ENCODE measurements at regions not wholly inside any gene's neighbourhood (a gene's known extent, or its start where the extent isn't known, plus 50 kb on each side); places are given as distances from the start of the nearest gene placed in this dataset.

DNA sequence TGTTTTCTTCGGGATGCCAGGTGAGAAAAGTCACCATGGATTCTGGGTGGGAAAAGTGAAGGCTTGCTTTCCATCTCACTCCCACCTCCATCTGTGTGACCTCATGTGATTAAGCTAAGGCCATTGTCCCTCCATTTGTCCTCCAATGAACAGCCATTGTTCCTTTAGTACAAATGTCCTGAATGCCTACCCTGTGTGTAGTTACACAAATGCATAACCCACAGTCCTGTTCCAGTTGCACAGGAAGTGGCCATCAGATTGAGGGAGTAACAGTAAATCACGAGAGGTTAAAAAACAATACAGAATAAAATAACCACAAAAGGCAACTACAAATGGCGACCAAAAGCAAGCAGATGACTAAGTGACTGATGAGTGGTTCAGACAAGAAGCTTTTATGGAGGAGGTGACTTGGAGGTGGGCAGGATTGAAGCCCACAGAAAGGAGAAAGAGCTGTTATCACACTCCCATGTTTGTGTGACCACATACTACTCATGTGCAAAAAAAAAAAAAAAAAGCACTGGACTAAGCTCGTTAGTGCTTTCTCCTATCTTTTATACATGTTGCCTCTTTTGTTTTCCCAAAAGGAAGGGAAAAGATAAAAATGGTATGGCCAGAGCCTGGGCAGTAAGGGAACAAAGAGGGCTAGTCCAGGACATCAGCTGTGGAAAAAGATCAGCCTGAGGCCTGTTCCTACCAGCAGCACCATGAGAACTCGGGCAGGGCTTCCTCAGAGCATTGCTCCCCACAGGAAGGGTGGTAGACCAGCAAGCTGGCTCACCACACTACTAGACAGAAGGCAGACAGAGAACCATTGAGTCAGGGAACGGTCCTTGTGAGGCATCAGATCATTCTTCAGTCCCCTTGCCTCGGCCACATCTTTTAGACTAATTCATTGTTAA, 111.0 kb downstream of the TFAP2A start:
- DNase-seq: no peak

DNA sequence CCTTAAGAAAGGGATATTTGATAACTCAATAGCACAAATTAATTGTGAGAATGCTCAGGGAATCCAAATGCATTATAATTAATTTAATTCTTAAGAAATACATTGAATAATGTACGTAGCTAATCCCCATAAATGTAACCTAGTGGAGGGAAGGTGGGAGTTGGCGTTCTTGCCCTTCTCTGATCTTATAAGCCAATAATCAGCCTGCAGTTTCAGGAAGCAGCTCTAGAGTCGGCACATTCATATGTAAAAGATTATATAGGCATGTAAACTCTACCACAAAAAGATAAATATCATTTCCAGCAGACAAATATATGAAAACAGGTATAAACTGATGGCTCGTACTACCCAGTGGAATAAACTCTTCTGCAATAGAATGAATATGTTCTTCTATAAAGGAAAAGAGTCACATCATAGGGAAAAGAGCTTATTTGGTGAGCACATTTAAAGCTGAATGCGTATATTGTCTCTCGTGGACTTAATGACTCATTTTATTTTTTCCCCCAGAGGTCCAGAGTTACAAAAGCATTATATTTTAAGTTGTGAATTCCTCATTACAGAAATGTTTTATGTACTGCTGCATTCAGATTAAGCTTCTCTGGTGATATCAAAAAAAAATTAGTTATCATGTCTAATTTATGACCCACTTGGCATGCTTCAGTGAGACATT, 112.2 kb downstream of the TFAP2A start:
- DNase-seq: no peak

DNA sequence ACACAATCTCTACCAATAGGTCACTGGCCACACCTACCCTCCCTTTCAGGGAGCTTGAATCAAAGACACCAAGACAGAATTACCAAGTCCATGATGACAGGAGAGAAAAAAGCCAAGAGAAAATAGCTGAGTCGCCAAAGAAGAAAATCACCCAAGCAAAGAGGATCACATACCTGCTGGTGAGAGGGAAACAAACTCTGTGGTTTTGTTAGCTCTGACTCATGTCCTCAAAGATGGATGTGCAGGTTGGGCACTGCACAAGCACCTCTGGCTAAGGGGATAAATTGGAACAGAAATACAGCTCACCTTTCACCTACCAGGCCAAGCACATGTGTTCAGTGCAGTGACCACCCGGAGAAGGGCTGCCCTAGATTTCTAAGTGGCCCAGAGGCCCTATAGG, 114.8 kb downstream of the TFAP2A start:
- no peak for DNase-seq

DNA sequence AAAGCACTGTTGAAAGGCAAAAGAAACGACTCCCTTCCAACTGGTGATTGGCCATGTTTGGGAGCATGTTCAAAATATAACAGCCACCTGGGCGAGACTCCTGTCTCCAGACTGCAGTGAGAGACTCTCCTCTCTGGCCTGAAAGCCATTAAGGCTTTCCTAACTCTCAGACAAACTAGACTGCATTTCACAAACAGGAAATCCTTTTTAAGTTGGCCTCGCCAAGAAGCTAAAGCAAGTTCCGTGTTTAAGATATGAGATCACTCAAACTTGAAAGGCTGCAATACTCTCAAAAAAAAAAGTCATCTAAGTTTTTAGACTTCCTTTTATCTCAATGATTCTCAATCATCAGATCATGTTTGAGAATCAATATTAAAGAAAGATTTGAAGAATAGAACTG, 117.0 kb downstream of the TFAP2A start:
- no peak for DNase-seq

DNA sequence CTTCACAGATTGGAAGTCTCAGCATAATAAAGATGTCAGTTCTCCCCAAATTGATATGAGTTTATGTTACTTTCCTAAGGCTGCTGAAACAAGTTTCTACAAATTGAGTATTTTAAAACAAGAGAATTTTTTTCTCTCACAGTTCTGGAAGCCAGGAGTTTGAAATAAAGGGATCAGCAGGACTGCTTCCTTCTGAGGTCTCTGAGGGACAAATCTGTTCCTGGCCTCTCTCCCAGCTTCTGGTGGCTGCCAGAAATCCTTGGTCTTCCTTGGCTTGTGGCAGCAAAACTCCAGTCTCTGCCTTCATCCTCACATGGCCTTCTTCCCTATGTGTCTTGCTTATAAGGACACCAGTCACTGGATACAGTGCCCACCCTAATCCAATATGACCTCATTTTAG, 136.1 kb downstream of the TFAP2A start:
- no peak for DNase-seq

GRCh38 chr6:10276660-10277287, 138.1 kb downstream of the TFAP2A start:
- no peak for DNase-seq

DNA sequence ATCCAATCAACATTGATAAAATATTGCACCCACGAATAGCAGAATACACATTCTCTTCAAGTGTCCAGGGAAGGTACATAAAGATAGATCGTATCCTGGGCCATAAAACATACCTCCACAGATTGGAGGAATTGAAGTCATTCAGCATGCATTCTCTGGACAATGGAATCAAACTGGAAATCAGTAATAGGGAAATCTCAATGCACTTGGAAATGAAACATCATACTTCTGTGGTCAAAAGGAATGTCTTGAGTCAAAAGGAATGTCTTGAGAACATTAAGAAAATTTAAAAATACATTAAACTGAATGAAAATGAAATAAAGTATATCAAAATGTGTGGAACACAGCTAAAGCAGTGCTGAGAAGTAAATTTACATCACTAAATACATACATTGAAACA, 138.8 kb downstream of the TFAP2A start:
- no peak for DNase-seq

DNA sequence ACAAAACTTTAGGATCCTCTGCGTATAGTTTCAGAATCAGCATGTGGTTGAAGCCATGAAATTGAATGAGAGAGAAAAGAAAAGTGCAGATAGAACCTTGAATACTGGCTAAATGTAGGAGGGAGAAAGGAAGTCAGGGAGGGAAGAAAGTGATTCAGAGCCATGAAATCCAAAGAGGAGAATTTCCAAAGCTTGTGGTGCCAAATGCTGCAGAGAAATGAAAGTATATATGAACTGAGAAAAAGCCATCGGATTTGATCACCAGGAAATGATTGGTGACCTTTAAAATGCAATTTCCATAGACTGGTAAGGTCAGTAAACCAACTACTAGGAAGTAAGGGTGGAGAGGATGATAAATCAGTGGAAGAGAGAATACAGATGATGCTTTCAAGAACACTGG, 142.3 kb downstream of the TFAP2A start:
- no peak for DNase-seq

DNA sequence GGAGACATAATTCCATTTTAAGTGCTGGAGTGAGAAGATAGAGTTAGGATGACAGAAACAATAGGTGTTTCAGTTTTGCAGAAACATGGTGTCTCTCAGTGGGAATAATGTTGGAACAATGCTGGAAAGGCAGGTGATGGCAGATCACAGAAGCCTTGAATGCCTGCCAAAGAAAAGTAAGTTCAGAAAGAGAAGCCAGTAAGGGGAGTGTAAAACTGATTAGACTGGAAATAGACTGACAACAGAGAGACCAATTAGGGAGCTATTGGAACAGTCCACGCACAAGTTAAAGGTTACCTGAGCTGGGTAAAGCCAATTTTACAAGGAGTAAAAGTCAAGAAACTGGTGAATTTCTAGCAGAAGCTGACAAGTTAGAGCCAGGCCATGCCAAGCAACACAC, 142.9 kb downstream of the TFAP2A start:
- peak; percentile 20 for DNase-seq

DNA sequence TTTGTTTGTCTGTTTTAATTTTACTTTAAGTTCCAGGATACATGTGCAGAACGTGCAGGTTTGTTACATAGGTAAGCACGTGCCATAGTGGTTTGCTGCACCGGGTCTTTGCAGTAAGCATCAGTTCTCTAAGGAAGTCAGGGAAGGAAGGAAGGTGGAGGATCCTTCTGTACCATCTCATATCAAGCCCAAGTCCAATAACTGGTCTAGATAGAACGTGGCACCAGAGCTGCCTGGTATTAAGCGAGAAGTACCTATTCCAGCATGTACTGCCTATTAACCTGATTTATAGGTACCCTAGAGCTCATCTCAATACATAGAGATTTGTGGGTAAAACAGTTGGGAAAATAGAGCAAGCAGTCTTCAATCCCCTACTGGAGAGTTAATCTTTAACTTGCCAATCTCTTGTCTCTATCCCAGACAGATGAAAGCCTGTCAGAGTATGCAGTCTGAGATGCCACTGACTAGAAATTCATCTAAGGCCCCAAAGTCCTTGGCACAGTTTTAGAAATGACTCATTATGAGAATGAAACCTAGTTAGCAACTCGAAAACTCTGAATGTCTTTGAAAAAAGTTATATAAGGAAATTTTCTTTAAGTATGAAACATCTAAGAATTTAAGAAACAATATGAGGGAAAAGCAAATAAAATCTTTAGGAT, 144.9 kb downstream of the TFAP2A start:
- DNase-seq: no peak

GRCh38 chr6:10268611-10269310, 146.1 kb downstream of the TFAP2A start:
- DNase-seq: no peak

DNA sequence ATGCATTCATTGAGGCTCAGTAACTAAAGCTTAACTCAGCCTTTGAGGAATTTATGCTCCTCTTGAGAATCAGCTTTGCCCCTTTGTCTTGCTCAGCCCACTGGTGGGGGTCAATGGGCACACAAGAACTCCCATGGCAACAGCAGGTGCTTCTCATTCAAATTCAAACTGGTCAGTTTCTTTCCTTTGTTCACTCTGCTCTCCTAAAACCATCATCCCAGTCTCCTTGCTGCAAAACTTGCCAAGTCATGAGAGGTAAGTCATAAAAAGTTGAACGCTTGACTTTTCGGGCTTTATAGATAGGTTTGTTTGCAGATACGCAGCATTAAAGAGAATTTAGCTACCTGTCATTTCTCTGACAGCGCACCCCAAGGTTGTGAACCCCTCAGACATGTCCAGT, 146.8 kb downstream of the TFAP2A start:
- DNase-seq: no peak

DNA sequence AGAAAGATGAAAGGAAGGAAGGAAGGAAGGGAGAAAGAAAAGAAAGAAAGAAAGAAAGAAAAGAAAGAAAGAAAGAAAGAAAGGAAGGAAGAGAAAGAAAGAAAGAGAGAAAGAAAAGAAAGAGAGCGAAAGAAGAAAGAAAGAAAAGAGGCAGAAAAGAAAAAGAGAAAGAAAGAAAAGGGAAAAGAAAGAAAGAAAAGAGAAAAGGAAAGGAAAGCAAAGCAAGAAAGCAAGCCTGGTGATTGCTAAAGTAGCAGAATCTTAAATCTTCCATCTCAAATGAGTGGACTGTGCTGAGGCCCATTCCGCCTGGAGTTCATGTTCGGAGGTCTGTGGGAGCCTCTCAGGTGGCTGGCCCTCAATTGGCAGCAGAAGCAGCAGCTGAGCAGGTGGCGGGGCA, 148.4 kb downstream of the TFAP2A start:
- DNase-seq: no peak

- no peak for DNase-seq
These were observed 148.8 kb downstream of the TFAP2A start for GRCh38 chr6:10266061-10266460.

DNA sequence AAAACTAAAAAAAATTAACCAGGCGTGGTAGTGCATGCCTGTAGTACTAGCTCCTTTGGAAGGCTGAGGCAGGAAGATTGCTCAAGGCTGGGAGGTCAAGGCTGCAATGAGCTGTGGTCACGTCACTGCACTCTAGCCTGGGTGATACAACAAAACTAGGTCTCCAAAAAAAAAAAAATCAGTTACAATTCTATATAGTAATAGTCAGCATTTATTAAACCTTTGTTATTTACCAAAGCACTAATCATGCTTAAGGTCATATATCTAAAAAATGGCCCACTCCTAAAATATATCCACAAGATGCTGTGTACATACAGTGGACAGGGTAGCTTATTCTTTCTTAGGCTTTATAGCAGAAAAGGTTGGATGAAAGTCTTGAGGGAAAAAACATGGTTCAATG, 152.4 kb downstream of the TFAP2A start:
- no peak for DNase-seq

GRCh38 chr6:10259671-10260070, 155.2 kb downstream of the TFAP2A start:
- DNase-seq: no peak

DNA sequence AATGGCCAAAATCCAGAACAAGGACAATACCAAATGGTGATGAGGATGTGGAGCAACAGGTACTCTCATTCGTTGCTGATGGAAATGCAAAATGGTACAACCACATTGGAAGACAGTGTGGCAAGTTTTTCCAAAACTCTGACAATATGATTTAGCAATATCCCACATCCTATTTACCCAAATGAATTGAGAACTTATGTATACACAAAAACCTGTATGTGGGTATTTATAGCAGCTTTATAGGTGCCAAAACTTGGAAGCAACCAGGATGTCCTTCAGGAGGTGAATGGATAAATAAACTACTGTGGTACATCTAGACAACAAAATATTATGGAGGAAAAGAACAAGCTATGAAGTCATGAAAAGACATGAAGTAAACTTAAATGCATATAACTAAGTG, 156.5 kb downstream of the TFAP2A start:
- no peak for DNase-seq

- no peak for DNase-seq
These were observed 158.7 kb downstream of the TFAP2A start for GRCh38 chr6:10256113-10256690.

GRCh38 chr6:10250655-10251220, 164.1 kb downstream of the TFAP2A start:
- no peak for DNase-seq

- DNase-seq: no peak
These were observed 166.5 kb downstream of the TFAP2A start for GRCh38 chr6:10248378-10248843.

GRCh38 chr6:10237298-10238038, 177.4 kb downstream of the TFAP2A start:
- no peak for DNase-seq

All from NCI-H345 (cell line).